CD14-positive monocyte (primary cell): ENCODE measurements at regions not wholly inside any gene's neighbourhood (a gene's known extent, or its start where the extent isn't known, plus 50 kb on each side); places are given as distances from the start of the nearest gene placed in this dataset.

Experiments
- DNase-seq, 3 donors: peaks; one replicate each; pipeline ENCODE4 v3.0.0-alpha.2; 2011 to 2022
- H2AFZ ChIP-seq: 2 replicates; pipeline ENCODE4 v1.6.0; 2012; ENCODE audit warnings: mild to moderate bottlenecking, low read depth, low read length, inconsistent platforms; ENCODE audit not compliant: insufficient read depth, poor library complexity, severe bottlenecking
- H3K27ac ChIP-seq, 2 donors: 1 replicate in 1 of 2; 2 replicates in 1 of 2; pipeline ENCODE4 v1.5.1; 2012 to 2013; ENCODE audit warnings: low read length in 2 of 2, control low read depth in 1 of 2, inconsistent platforms in 1 of 2, low read depth in 1 of 2, mild to moderate bottlenecking in 1 of 2
- H3K27me3 ChIP-seq, 2 donors: one replicate each; pipeline versions ENCODE4 v1.6.0 to v1.6.1; 2011 to 2013; ENCODE audit warnings: low read length in 2 of 2; ENCODE audit not compliant: control insufficient read depth in 2 of 2, insufficient read depth in 2 of 2
- H3K36me3 ChIP-seq, 2 donors: replicated peaks in 1 of 2; 1 replicate in 1 of 2; 2 replicates in 1 of 2; pipeline versions ENCODE4 v1.5.1 to v1.6.1; 2012 to 2013; ENCODE audit warnings: low read length in 2 of 2, control low read depth in 1 of 2, inconsistent platforms in 1 of 2, mild to moderate bottlenecking in 1 of 2; ENCODE audit not compliant: insufficient read depth in 2 of 2, control insufficient read depth in 1 of 2
- H3K4me1 ChIP-seq, 2 donors: 1 replicate in 1 of 2; 2 replicates in 1 of 2; pipeline versions ENCODE4 v1.5.1 to v1.6.1; 2012 to 2013; ENCODE audit warnings: low read length in 2 of 2, control low read depth in 1 of 2, inconsistent platforms in 1 of 2, mild to moderate bottlenecking in 1 of 2, moderate library complexity in 1 of 2; ENCODE audit not compliant: insufficient read depth in 2 of 2, control insufficient read depth in 1 of 2
- H3K4me2 ChIP-seq: replicated peaks from 2 replicates; pipeline ENCODE3; 2012; ENCODE audit warnings: low read length, moderate library complexity, mild to moderate bottlenecking; ENCODE audit not compliant: poor library complexity, severe bottlenecking; ENCODE audit errors: extremely low read depth
- H3K4me3 ChIP-seq, 3 experiments: fragments of 200-600 bp in 1 of 3; sonication (generic) in 1 of 3; replicated peaks in 1 of 3; 1 replicate in 2 of 3; 2 replicates in 1 of 3; pipeline ENCODE4 v1.5.1; 2011 to 2013; ENCODE audit warnings: low read length in 3 of 3, mild to moderate bottlenecking in 3 of 3, control low read depth in 2 of 3, low read depth in 2 of 3, inconsistent platforms in 1 of 3, moderate library complexity in 1 of 3
- H3K79me2 ChIP-seq: 2 replicates; pipeline ENCODE4 v1.6.0; 2012; ENCODE audit warnings: mild to moderate bottlenecking, control low read depth, inconsistent platforms, low read length, moderate library complexity; ENCODE audit not compliant: insufficient read depth
- H3K9ac ChIP-seq: 2 replicates; pipeline ENCODE4 v1.6.0; 2017; ENCODE audit warnings: low read length, mild to moderate bottlenecking; ENCODE audit not compliant: insufficient read depth, poor library complexity, severe bottlenecking
- H3K9me3 ChIP-seq, 2 donors: replicated peaks in 1 of 2; 1 replicate in 1 of 2; 2 replicates in 1 of 2; pipeline versions ENCODE4 v1.5.1 to v1.6.1; 2012 to 2013; ENCODE audit warnings: low read length in 2 of 2, control low read depth in 1 of 2; ENCODE audit not compliant: control insufficient read depth in 1 of 2, insufficient read depth in 1 of 2
- H4K20me1 ChIP-seq: 2 replicates; pipeline ENCODE4 v1.6.0; 2012; ENCODE audit warnings: mild to moderate bottlenecking, low read length, control low read depth, moderate library complexity; ENCODE audit not compliant: insufficient read depth
- H3K27ac Mint-ChIP-seq, 7 donors: one replicate each; pipeline ENCODE4 v1.8.0; 2020; ENCODE audit warnings: mild to moderate bottlenecking in 7 of 7, mixed read lengths in 7 of 7, moderate library complexity in 6 of 7, inconsistent platforms in 2 of 7
- H3K27me3 Mint-ChIP-seq, 3 donors: one replicate each; pipeline ENCODE4 v1.8.0; 2021 to 2022; ENCODE audit warnings: low read depth in 3 of 3, mild to moderate bottlenecking in 3 of 3, mixed read lengths in 3 of 3, moderate library complexity in 3 of 3, inconsistent platforms in 1 of 3
- H3K36me3 Mint-ChIP-seq, 2 donors: one replicate each; pipeline ENCODE4 v1.8.0; 2020; ENCODE audit warnings: mixed read lengths in 2 of 2, inconsistent platforms in 1 of 2, mild to moderate bottlenecking in 1 of 2
- H3K4me1 Mint-ChIP-seq: one replicate; pipeline ENCODE4 v1.8.0; 2020; ENCODE audit warnings: mild to moderate bottlenecking, mixed read lengths
- H3K4me3 Mint-ChIP-seq, 2 donors: one replicate each; pipeline ENCODE4 v1.8.0; 2020; ENCODE audit warnings: mild to moderate bottlenecking in 2 of 2, mixed read lengths in 2 of 2, moderate library complexity in 1 of 2
- H3K9me3 Mint-ChIP-seq, 7 donors: one replicate each; pipeline ENCODE4 v1.8.0; 2020 to 2022; ENCODE audit warnings: mixed read lengths in 7 of 7, mild to moderate bottlenecking in 6 of 7, moderate library complexity in 6 of 7, inconsistent platforms in 2 of 7
- CTCF ChIP-seq: fragments of 200-600 bp; IDR thresholded peaks from one replicate; pipeline ENCODE4 v1.8.0; 2022; ENCODE audit warnings: antibody characterized with exemption, mild to moderate bottlenecking
- WGBS: methylation state at CpG from one replicate; pipeline ENCODE4 v1.1.5; 2013; ENCODE audit warnings: missing lambda C conversion rate; ENCODE audit not compliant: insufficient coverage; 5-methylcytosine and 5-hydroxymethylcytosine counted together
- intact Hi-C, 2 donors: fragments of 100-400 bp; cut with micrococcal nuclease; formaldehyde crosslinking; loops; one replicate each; pipeline versions ENCODE4 v1.15.0 to v1.15.1; 2023

DNA sequence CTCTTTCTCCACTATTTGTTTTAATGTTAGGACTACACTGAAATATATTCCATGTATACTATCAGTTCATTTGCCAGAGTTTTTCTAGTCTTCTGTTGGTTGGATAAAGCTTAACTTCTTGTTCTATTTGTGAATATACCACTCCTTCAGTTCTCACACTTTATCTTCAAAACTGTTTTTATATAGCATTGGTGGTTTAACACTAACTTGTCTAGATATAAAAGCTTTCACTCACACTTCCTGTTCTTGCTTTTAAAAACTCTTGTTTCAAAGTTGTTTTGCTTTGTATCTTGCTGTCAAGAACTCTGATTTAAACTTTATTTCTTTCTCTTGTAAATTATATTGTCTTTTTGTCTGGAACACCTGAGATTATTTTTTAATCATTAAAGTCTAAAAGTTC is 226.8 kb upstream of the TENT5A start:
- TF ChIP-seq CTCF = no peak
- Mint-ChIP-seq H3K36me3 (no peaks in the 10 kb centered on the region), H3K27me3 (no peaks in the 10 kb centered on the region), H3K27ac (no peak overlapping the region), H3K4me3 (no peak overlapping the region), H3K4me1 (peaks cover 6% of the 10 kb centered on the region), H3K9me3 (peaks cover 2 to 8% (median 5%) of the 10 kb centered on the region in 7 donors)
- H4K20me1 ChIP-seq = no peaks in the 10 kb centered on the region
- intact Hi-C loops = no loop called here
- H3K4me1 ChIP-seq = no peaks in the 10 kb centered on the region
- no peak overlapping the region for H3K9ac ChIP-seq
- no peaks in the 10 kb centered on the region for H3K27me3 ChIP-seq
- no peaks in the 10 kb centered on the region for H3K36me3 ChIP-seq
- H3K9me3 ChIP-seq = no peaks in the 10 kb centered on the region
- H3K27ac ChIP-seq = no peak overlapping the region
- no peak for DNase-seq
- H3K79me2 ChIP-seq = no peaks in the 10 kb centered on the region
- H3K4me2 ChIP-seq = no peak overlapping the region
- H3K4me3 ChIP-seq = no peak overlapping the region
- no peak overlapping the region for H2AFZ ChIP-seq

- no peak for TF ChIP-seq CTCF
- Histone ChIP-seq H3K79me2 (no peaks in the 10 kb centered on the region), H3K4me2 (no peak overlapping the region), H3K9me3 (no peaks in the 10 kb centered on the region), H3K36me3 (no peaks in the 10 kb centered on the region), H2AFZ (no peak overlapping the region), H3K27ac (no peak overlapping the region), H4K20me1 (no peaks in the 10 kb centered on the region), H3K9ac (no peak overlapping the region), H3K4me1 (no peaks in the 10 kb centered on the region), H3K4me3 (no peak overlapping the region), H3K27me3 (no peaks in the 10 kb centered on the region)
- H3K27me3 Mint-ChIP-seq = no peaks in the 10 kb centered on the region
- H3K4me3 Mint-ChIP-seq = no peak overlapping the region
- 60% methylated on average over 1 of the region's 3 CpGs for WGBS
- intact Hi-C loops = no loop called here
- no peak for DNase-seq
- H3K9me3 Mint-ChIP-seq = peaks cover 2 to 8% (median 8%) of the 10 kb centered on the region in 7 donors
- no peak overlapping the region for H3K27ac Mint-ChIP-seq
- H3K36me3 Mint-ChIP-seq = peaks cover 0 to 5% of the 10 kb centered on the region in 2 donors
- peaks cover 6% of the 10 kb centered on the region for H3K4me1 Mint-ChIP-seq
Observed at GRCh38 chr6:81978230-81978629, 225.7 kb upstream of the TENT5A start.
